Activated CD4-positive, alpha-beta T cell treated with anti-CD3 and anti-CD28 coated beads, Interleukin-10, Interleukin-2, amounts not matched to agents 100 ng/mL and 50 ng/mL, durations not matched to agents 16 hours and 8 hours (primary cell): ENCODE measurements at regions not wholly inside any gene's neighbourhood (a gene's known extent, or its start where the extent isn't known, plus 50 kb on each side); places are given as distances from the start of the nearest gene placed in this dataset.

Experiments used
- DNase-seq: peaks from one replicate; pipeline ENCODE4 v3.0.0-alpha.2; 2020

DNA sequence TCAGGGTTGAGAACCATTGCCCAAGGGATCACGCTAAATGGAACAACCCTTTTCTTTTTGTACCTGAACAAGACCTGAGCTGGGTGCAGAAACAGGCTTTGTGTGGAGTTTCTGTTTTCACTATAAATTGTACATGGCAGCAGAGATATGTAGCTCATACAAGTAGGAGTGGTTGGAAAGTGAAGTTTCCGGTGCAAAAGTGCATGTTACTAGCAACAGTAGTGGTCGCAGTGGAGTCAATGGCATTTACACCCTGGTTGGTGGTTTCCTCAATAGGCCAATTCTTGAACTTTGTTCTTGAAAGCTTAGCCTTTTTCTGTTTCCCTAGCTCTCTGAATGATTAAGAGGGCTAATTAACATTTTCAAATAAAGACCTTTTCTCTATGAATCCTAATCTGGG, 170.7 kb downstream of the NEBL start:
- DNase-seq: no peak

DNA sequence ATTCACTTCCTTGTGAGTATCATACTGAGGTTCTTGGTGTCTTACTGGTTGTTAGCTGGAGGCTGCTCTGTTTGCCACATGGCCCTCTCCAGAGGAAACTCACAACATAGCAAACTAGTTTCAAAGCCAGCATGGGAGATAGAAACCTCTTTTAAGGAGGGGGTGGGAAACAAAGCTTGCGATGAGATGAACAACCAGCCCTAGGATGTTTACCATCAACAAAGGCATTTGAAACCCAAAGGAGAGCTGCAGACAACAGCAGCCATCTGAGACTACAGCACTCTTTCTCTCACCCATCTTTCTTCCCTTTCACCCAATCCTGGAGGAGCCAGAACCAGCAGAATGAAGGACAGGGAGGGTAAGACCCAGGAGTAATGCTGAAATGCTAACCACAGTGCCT, 182.1 kb downstream of the NEBL start:
- DNase-seq: no peak

DNA sequence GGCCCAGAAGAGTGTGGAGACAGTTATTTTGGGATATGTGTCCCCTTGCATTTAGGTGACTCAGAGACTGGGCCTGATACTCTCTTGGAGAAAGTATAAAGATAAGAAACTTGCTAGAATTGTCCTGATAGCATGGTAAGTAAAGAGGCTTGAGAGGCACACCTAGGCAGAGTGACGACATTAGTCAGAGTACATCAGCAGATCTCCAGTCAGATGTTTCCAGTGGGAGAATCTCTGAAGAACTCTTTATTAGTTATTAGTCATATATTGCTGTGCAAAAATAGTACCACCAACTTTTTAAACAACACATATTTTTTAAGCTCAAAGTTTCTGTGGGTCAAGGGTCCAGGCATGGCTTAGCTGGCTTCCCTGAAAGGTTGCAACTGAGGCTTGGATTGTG, 182.6 kb downstream of the NEBL start:
- no peak for DNase-seq

DNA sequence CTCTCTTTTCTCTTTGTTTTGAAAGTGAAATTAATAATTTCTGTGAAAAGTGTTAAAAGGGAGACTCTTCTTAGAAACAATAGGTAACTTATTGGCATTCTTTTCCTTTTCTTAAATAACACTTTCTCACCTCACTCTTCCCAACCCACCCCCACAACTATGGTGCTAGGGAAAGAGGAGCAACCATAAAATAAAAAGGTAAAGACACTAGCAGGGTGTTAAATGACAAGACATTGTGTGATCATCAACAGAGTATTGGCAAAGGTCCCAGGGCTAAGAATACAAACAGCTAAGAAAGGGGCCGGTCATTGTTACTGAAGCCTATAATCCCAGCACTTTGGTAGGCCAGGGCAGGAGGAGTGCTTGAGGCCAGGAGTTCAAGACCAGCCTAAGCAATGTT, 183.7 kb downstream of the NEBL start:
- no peak for DNase-seq

DNA sequence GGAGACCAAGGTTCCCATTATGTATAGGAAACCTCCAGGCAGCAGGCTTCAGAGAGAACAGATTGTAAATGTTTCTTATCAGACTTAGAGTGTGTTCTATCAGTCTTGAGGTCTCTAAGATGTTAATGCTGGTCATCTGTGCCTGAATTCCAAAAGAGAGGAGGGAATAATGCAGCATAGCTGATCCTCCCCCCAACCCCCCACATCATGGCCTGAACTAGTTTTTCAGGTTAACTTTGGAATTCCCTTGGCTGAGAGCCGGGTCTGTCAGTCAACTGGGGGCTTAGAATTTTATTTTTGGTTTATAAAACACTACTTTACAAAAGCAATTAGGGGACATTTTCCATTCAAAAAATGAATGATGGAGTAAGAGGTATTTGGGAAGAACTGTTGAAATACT, 184.3 kb downstream of the NEBL start:
- DNase-seq: no peak

DNA sequence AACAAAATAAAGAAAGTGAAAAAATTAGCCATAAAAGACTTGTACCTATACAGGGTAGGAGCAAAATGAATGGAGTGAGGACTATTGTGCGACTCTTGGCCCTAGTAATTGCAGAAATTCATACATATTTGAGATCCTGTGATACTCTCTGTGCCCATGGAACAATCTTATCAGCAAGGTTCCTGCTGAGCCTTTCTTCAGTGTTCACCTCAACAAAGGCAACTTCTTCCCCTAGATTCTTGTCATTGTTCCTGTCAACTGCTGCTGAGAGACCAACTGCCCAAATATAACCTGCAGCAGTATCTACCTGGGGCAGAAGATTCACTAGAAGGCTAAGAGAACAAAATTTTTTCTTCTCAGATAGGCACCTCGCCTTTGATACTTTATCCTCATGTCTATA, 187.4 kb downstream of the NEBL start:
- no peak for DNase-seq

DNA sequence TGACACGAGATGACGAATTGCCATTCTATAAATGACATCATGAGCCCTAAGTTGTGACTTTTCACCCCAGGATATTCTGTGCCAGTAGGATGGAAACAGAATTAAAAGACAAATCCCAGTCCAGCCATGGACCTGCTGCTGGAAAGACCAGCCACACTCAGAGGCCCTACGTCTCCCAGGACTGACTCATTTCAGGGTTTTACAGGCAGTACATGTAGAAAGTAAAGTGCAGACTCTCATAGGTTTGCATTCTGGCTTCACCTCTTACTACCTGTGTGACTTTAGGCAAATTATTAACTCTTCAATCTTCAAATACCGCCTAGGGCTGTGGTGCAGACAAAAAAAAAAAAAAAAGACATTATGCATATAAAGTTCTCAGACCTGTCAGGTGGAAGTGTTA, 188.8 kb downstream of the NEBL start:
- no peak for DNase-seq

DNA sequence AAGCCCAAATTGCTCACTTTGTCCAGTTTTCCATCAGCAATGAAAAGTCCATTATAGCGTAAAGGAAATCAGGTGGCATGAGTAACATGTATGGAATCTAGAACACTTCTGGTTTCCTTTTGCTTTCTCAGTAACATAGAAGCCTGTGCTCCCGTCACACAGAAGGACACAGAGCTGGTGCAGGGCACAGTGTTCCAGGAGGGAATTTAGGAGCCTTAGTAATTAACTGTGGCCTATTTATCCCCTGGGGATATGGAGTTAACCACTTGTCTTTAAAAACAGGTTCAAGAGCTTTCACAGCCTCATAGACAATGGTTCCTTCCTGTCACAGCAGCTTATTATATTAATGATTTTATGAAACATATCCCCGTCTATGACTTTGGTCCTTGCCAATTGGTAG, 189.9 kb downstream of the NEBL start:
- no peak for DNase-seq

DNA sequence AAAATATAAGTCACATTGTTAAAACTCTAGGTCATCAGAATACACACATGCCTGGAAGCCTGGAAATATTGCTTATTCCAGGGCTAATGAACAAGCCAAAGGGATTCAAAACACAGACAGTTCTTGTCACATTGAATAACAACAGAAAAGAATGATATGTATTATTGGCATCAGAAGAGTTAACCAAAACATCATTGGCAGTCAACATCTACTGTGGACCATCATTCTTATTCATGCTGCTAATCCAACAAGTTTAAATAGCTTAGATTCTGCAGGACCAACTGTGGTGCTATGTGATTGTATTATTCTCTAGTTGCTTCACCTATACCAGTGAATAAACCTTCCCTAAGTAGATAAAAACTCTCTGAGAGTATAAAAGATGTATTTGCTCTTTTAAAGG, 198.3 kb downstream of the NEBL start:
- DNase-seq: no peak

DNA sequence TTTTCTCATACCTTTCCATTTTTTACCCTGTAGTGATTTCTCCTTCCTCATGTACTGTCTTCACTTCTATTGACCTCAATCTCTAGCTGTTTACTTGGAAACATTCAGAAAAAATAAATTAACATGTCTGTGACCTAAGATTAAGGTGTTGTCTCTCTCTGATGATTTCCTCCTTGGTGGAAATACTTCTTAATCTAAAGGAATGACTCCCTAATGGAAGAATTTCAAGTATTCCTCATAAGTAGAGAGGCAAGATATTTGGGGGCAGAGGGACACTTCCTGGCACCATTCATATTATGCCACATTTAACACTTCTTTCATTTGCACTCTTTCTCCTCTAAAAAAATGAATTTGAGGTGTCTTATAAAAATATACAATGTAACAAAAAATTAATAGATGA, 202.8 kb downstream of the NEBL start:
- no peak for DNase-seq

DNA sequence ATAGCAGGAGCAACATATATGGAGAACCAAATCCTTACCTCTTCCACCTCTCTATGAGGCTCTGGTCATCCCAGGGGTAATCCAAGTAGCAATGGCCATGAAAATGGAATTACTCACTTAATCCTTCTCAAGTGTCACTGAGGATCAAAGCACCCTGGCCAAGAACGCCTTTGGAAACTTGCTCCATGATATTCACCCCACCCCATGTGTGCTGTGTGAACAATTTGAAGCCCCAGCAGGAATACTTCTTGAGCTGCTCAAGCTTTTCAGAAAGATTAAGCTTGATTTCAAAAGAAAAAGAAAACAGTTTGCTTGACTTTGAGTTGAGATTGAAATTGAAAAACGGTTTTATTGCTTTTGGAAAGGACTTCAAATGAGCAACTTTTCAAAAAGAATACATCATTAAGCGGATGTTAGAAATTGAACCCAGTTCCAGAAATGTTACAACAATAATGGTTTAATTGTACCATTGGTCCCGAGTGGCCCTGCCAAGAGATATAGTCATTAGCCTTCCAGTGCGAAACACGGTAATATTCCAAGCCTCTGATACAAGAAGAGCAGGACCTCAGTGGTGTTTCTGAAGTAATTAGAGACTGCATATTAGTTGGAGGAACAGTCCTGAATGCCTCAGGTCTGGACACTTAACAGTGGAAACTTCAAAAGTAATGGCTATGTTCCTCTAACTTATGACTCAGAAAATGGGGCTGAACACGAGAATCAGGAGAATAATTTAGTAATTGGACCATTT, 208.1 kb downstream of the NEBL start:
- no peak for DNase-seq

DNA sequence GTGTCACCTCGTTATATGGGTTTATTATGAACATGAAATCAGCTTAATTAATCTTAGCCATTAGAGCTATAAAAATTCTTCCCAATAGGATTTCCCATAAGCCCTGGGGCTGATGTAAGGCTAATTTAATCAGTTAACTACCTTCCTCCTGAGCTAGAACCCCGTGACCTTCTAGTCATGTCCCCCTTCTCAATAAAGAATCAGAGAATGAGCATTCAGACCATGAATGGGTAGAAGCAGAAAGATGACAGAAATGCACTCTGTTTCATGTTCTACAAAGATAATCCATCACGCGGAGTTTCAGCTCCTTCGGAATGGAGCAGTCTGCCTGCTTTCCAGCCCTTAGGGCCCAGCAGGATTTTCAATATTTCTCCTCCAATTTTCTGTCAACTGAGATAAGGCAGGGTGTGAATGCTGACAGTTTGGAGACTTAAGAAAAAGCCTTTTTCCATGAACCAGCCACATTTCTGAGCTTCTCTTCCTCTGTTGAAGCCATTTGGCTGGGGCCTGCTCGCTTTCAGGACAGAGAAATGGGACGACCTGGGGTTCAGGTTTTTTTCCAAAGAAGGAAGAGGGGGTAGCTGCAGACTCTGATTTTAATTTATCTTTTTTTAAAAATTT, 211.0 kb downstream of the NEBL start:
- DNase-seq: no peak

DNA sequence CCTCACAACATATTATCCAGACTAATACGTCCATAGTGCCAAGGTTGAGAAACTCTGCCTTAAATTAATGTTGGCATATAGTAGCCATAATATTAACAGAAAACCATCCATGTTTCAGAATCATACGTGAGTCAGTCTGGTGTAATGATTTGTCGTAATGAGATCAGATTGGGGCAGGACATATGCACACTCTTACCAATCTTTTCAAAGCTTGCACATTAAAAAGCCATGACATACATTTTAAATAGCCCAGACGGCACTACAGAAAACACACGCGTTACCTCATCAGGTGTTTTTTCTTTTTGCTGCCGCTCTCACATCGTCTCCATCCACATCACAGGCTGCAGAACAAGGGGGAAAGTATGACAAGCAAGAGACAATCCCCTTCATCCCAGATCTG, 211.6 kb downstream of the NEBL start:
- no peak for DNase-seq

DNA sequence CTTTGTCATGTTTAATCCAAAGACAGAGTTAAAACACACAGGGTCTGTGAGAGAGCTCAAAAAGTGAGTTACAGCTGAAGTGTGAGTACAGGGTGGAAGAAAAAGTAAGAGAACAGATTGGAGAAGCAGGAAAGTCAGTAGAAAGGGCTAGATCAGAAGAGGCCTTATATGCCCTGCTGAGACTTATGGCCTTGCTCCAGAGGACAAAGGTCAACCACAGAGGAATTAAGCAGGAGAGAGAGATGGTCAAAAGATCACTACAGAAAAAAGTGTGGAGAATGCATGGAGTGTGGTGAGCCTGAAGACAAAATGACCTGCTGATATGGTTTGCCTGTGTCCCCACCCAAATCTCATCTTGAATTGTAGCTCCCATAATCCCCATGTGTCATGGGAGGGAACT, 213.8 kb downstream of the NEBL start:
- no peak for DNase-seq

DNA sequence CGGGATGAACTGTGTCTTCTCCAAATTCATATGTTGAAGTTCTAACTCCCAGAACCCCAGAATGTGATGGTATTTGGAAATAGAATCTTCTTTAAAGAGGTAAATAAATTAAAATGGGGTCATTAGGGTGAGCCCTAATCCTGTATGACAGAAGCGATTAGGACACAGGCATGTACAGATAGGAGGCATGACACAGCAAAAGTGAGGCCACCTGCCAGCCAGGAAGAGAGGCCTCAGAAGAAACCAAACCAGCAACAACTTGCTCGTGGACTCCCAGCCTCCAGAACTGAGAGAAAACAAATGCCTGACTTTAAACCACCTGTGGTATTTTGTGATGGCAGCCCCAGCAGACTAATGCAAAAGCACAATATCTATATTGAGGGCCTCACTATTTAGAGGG, 214.3 kb downstream of the NEBL start:
- DNase-seq: no peak

DNA sequence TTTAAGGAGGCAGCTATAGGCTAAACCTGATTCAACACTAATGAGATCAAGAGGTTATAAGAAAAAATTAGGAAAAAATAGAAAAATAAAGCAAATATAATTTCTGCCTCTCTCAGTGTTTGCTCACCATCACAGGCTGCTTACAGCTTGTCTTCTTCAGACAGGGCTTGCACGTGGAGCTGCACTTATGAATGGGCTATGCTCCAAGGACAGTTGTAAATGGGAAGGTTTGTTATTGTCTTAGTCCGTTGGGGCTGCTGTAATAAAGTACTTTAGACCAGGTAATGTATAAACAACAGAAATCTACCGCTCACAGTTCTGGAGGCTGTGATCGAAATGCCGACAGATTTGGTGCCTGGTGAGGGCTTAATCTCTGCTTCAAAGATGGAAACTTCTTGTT, 219.8 kb downstream of the NEBL start:
- no peak for DNase-seq

DNA sequence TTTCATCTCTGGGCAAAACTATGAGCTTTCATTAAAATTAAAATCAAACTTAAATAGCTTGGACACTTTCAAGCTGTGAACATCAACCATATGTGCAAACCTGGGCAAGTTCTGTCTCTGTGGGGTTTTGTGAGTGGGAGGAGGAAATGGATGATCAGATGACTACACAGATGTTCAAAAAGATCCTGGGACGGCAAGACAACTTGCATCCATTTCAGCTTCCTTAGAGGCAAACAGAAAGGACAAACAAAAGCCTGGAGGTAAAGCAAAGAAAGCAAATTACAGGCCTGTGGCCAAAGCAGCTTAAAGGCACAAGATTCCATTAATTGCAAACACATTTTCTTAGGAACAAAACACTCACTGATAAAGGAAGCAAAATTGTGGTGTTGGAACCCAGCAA, 222.2 kb downstream of the NEBL start:
- DNase-seq: no peak

DNA sequence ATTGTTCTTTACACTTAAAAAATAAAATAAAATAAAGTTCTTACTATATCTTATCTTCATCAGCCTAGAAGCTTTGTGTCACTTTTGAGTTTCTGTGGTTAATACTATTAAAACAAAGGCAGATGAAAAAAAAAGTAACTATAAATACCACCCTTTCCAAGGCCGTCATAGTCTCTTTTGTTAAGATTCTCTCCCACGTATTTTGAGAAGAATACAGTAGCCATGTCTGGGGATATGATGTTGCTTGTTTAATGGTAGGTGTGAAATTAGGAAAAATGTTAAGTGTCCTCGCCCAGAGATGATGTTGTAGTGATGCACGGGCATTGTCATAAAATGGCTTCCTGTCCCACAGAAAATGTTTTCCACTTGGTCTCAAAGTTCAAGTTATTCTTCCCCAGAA, 223.9 kb downstream of the NEBL start:
- no peak for DNase-seq

DNA sequence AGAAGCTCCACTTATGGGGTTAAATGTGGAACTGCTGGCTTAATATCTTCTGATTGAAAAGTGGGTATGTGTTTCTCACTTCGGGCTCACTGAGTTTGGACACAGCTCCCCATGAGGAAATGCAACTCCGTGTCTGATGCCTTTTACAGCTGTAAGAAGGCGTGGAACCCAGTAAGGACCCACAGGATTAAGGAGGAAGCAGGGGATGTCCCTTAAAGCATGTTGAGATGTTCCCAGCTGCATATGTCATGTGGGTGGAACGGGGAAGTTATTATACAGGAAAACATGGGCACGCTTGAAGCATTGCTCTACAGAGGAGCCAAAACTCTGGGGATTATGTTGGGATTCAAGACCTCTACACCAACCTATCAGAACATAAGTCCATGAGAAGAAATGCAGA, 224.4 kb downstream of the NEBL start:
- no peak for DNase-seq

DNA sequence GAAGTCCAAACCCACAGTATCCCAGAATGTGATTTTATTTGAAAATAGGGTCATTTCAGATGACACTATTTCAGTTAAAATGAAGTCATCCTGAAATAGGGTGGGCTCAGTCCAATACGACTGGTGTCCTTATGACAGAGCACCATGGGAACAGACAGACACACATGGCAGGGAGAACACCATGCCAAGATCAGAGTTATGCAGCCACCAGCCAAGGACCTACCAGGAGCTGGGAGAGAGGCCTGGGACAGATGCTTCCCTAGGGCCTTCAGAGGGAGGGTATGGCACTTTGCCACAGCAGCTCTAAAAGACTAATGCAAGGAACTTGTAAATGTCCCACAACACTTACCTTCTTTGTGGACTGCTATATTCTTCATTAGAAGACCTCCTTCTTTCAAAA, 226.5 kb downstream of the NEBL start:
- no peak for DNase-seq

DNA sequence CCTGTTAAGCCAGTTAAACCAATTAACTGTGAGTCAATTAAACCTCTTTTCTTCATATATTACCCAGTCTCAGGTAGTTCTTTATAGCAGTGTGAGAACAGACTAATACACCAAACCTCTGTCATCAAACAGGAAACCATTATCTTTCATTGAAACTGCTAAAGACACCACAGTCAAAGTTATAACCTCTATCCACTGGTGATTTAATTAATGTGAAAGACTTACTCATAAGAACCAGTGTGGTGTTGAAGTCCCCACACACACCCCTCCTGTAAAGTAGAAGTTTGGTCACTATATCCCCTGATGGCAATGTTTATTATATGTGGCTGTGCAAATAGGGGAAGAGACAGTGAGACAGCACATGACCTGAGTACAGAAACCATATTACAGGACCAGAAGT, 228.1 kb downstream of the NEBL start:
- no peak for DNase-seq

DNA sequence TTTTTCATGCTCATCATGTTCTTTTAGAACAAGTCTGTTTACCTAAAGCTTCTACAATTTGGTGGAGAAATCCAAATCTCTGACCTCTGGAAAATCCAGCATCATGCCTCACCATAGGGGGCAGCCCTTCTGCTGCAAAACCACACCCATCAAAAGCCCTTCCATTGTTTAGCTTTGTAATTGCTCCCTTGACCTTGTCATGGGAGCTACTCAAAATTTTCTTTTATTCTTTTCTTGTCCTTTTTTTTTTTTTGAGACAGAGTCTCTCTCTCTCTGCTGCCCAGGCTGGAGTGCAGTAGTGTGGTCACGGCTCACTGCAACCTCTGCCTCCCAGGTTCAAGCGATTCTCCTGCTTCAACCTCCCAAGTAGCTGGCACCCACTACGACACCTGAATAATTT, 234.4 kb downstream of the NEBL start:
- DNase-seq: no peak

DNA sequence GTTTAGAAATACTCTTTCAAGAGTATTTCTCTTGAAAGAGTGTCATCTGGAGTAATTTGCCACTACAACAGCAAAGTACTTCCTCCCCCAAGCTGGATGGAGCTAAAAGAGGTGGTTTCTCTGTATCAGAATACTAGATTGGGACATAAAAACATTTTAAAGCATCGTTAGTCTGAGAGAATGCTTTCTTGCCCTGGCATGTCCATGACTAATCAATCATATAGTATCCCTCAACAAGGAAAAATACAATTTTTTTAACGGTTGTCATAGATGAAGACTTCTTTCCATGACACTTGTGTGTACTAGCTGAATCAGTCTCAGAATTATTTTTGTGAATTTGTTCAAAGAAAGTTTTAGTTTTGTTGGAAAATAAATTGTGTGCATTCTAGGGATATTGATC, 237.9 kb downstream of the NEBL start:
- DNase-seq: no peak

DNA sequence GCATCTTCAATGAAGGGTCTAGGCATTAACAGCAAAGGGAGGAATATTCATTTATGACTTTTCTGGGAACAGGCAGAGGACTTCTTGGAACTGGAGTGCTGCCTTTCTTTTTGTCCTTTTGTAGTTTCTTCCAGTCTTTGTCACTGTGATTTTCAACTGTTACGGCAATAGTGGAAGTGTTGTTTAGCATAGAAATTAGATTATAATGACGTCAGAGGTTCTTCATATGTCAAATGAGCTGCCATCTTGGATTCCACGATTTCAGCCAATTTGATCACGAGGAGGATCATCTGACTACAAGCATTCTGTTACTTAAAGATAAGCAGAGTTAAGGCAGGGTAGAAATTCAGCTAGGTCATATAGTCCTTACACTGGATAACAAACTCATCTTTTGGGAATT, 239.0 kb downstream of the NEBL start:
- DNase-seq: no peak

DNA sequence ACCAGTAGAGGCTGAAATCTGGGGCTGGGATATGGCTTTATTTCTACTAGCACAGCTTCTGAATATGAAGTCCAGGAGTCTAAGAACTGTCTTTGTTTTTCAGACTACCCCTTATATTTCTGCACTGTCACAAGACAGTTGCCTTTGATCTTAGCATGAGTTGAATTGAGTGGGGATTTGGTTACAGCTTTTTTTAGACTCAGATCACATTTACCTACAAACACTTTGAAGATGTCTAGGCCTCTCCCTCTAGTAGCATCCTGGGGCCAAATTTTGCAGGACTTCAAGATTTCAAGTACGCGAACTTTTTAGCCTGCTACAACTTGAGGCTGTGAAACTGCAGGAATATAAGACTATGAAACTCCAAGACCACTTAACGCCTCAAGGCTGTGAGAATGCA, 240.2 kb downstream of the NEBL start:
- no peak for DNase-seq
